Naive B cell (primary cell): ENCODE measurements at regions not wholly inside any gene's neighbourhood (a gene's known extent, or its start where the extent isn't known, plus 50 kb on each side); places are given as distances from the start of the nearest gene placed in this dataset.
"Not testable (repeated sequence)": the region's sequence is repeated elsewhere in the genome, so short reads cannot be mapped to it uniquely, and the experiment has no call there.

Experiments
- ATAC-seq, 2 donors: fragments of 150-1000 bp; cut with Tn5 transposase; 2 replicates each; pipeline ENCODE4 v1.10.0; 2021; ENCODE audit warnings: low read depth in 2 of 2, mild to moderate bottlenecking in 2 of 2, moderate library complexity in 2 of 2
- DNase-seq: peaks from one replicate; pipeline ENCODE4 v3.0.0; 2022
- H3K27ac Mint-ChIP-seq, 6 donors: one replicate each; pipeline ENCODE4 v1.8.0; 2020 to 2022; ENCODE audit warnings: mild to moderate bottlenecking in 6 of 6, mixed read lengths in 6 of 6, moderate library complexity in 5 of 6, inconsistent platforms in 2 of 6
- H3K27me3 Mint-ChIP-seq, 3 donors: one replicate each; pipeline ENCODE4 v1.8.0; 2021 to 2022; ENCODE audit warnings: mixed read lengths in 3 of 3, mild to moderate bottlenecking in 1 of 3
- H3K36me3 Mint-ChIP-seq, 2 donors: one replicate each; pipeline ENCODE4 v1.8.0; 2020 to 2022; ENCODE audit warnings: mixed read lengths in 2 of 2, inconsistent platforms in 1 of 2, mild to moderate bottlenecking in 1 of 2
- H3K4me1 Mint-ChIP-seq, 3 donors: one replicate each; pipeline ENCODE4 v1.8.0; 2020 to 2022; ENCODE audit warnings: mixed read lengths in 3 of 3, inconsistent platforms in 1 of 3, mild to moderate bottlenecking in 1 of 3, moderate library complexity in 1 of 3
- H3K4me3 Mint-ChIP-seq, 8 donors: one replicate each; pipeline ENCODE4 v1.8.0; 2020 to 2022; ENCODE audit warnings: mild to moderate bottlenecking in 8 of 8, mixed read lengths in 8 of 8, moderate library complexity in 8 of 8, inconsistent platforms in 2 of 8
- H3K9me3 Mint-ChIP-seq, 7 donors: one replicate each; pipeline ENCODE4 v1.8.0; 2020 to 2022; ENCODE audit warnings: mixed read lengths in 7 of 7, mild to moderate bottlenecking in 5 of 7, inconsistent platforms in 2 of 7, moderate library complexity in 1 of 7

DNA sequence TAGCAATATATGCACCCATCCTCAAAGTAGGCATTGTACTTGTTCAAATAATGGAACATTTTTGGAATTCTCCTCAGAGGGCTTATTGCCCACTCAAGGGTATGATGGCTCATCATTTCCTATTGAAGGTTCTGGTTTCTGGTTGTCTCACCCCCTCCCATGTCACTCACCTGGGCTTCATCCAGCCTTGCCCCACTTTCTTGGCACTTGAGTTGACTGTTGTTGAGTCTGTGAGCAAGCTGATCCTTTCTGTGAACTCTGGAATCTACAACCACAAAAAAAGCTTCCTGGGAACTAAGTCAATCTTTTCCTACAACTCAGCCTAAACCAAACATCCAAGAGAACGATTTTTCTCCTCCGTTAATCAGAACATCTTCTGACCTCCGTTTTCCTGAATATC, 73.9 kb upstream of the ANKH start:
- DNase-seq (no peak), ATAC-seq (no peak)
- H3K4me1 Mint-ChIP-seq, result no peaks in the 10 kb centered on the region
- peaks cover 0 to 4% of the 10 kb centered on the region in 2 donors for H3K36me3 Mint-ChIP-seq
- H3K9me3 Mint-ChIP-seq, result no peaks in the 10 kb centered on the region
- no peak overlapping the region for H3K4me3 Mint-ChIP-seq
- peaks cover 12 to 21% (median 14%) of the 10 kb centered on the region in 3 donors for H3K27me3 Mint-ChIP-seq
- no peak overlapping the region for H3K27ac Mint-ChIP-seq

DNA sequence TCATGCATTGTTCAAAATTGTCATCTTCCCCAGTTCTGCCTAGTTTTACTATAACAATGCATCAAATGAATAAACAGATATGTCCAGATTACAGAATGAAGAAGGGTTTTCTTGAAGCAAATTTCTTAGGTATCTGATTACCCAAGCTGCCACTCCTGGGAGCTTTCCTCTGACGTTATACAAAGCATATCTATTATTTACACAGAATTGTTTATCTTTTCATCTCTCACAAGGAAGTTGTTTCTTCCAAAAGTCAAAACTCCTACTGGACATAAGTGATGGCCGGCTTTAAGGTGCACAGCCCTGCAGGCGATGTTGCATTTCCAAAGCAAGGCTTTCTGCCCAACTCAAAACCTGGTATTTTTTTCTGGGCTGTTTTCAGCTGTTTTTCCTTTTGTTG, 73.4 kb upstream of the ANKH start:
- H3K36me3 Mint-ChIP-seq, result peaks cover 0 to 4% of the 10 kb centered on the region in 2 donors
- no peaks in the 10 kb centered on the region for H3K9me3 Mint-ChIP-seq
- ATAC-seq (no peak), DNase-seq (no peak)
- H3K4me1 Mint-ChIP-seq, result no peaks in the 10 kb centered on the region
- no peak overlapping the region for H3K4me3 Mint-ChIP-seq
- H3K27ac Mint-ChIP-seq, result no peak overlapping the region
- H3K27me3 Mint-ChIP-seq, result peaks cover 12 to 24% (median 14%) of the 10 kb centered on the region in 3 donors

DNA sequence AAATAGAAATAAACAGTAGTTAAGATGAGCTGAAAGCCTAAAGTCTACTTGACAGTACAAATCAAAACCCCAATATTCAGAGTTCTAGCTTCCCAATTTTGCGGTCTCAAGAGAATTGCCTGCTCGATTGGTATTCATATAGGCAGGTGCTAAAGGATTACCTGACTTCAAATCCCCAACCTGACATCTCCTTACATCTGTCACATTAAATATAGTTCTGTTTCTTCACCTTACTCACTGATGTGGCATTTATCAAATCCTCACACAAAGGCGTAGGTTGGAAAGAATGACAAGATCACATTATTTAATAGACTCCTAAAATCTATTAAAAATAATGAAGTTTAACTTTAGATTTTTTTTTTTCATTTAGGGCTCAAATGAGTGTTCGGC, 72.8 kb upstream of the ANKH start:
- DNase-seq (no peak), ATAC-seq (no peak)
- Mint-ChIP-seq H3K4me3 (no peak overlapping the region), H3K36me3 (peaks cover 0 to 4% of the 10 kb centered on the region in 2 donors), H3K4me1 (no peaks in the 10 kb centered on the region), H3K9me3 (no peaks in the 10 kb centered on the region), H3K27ac (no peak overlapping the region), H3K27me3 (peaks cover 12 to 24% (median 14%) of the 10 kb centered on the region in 3 donors)

DNA sequence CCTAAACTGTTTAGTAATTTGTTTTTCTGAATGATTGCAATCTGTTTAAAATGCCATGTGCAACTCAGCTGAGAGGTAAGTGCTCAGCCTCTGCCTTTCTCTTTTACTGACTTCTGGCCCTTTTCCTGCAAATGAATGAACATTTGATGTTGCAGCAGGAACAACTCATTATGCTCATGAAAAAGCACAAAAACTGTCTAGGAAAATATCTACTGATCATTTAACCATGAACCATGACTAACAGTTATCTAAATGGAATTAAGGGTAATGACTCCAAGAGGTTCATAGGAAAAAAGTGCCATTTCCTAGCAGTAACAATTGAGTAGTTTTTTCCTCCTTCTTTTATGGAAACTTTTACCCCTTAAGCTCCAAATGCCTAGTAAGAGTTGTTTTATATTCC, 70.6 kb upstream of the ANKH start:
- ATAC-seq (no peak), DNase-seq (no peak)
- Mint-ChIP-seq H3K9me3 (no peaks in the 10 kb centered on the region), H3K27me3 (peaks cover 12 to 27% (median 17%) of the 10 kb centered on the region in 3 donors), H3K36me3 (peaks cover 0 to 4% of the 10 kb centered on the region in 2 donors), H3K4me3 (no peak overlapping the region), H3K4me1 (peaks cover 3% of the 10 kb centered on the region in 3 donors), H3K27ac (no peak overlapping the region)

DNA sequence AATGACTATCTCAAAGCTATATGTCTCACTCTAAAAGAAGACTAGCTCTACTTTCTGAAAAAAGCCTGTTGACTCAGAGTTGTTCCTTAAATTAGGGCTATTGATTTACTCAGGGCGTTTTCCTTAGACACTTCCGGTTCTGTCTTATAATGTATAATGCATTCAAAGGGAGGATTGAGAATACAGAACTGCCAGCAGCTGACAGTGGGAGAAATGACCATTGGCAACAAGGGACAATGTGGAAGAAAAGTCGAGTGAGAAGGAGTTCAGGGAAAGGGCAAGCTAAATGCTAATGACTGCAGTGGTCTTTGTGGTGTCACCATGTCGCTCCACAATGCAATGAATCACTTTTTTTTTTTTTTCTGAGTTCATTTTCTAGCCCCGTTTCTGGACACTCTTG, 65.7 kb upstream of the ANKH start:
- H3K27ac Mint-ChIP-seq, result no peak overlapping the region
- peaks cover 0 to 15% (median 9%) of the 10 kb centered on the region in 3 donors for H3K27me3 Mint-ChIP-seq
- peaks cover 4 to 14% (median 11%) of the 10 kb centered on the region in 3 donors for H3K4me1 Mint-ChIP-seq
- no peaks in the 10 kb centered on the region for H3K9me3 Mint-ChIP-seq
- H3K4me3 Mint-ChIP-seq, result no peak overlapping the region
- no peak for DNase-seq
- ATAC-seq, result no peak
- peaks cover 0 to 4% of the 10 kb centered on the region in 2 donors for H3K36me3 Mint-ChIP-seq

DNA sequence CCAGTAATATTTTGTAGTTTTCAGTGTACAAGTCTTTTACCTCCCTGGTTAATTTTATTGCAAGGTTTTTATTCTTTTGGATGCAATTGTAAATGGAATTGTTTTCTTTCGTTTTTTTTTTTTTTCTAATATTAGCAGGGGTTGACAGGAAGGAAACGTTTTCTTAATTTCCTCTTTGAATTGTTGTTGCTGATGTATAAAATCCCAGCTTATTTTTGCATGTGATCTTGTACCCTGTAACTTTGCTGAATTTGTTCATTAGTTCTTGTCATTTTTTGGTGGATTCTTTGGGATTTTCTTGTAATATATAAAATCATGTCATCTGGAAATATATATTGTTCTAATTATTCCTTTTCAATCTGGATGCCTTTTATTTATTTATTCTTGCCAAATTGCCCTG, 65.0 kb upstream of the ANKH start:
- ATAC-seq (no peak), DNase-seq (no peak)
- Mint-ChIP-seq H3K27ac (no peak overlapping the region), H3K36me3 (peaks cover 0 to 4% of the 10 kb centered on the region in 2 donors), H3K4me1 (peaks cover 4 to 14% (median 11%) of the 10 kb centered on the region in 3 donors), H3K4me3 (peak overlapping the region in 1 of 8 donors; percentile 15), H3K27me3 (peaks cover 0 to 15% (median 9%) of the 10 kb centered on the region in 3 donors), H3K9me3 (no peaks in the 10 kb centered on the region)

DNA sequence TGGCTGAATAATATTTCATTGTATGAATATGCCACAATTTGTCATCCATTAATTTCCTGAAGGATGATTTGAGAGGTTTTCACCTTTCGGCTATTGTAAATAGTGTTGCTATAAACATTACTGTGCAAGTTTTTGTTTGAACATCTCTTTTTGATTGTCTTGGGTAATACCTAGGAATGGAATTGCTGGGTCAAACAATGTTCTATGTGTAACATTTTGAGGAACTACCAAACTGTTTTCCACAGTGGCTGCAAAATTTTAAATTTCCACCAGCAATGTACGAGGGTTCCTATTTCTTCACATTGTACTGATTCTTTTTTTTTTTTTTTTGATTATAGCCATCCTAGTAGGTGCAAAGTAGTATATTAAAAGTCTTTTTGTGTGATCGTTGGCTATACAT, 63.8 kb upstream of the ANKH start:
- Mint-ChIP-seq H3K4me1 (peaks cover 4 to 14% (median 11%) of the 10 kb centered on the region in 3 donors), H3K4me3 (no peak overlapping the region), H3K36me3 (no peaks in the 10 kb centered on the region), H3K27ac (no peak overlapping the region), H3K9me3 (no peaks in the 10 kb centered on the region), H3K27me3 (peaks cover 0 to 7% (median 5%) of the 10 kb centered on the region in 3 donors)
- DNase-seq (no peak), ATAC-seq (no peak)

DNA sequence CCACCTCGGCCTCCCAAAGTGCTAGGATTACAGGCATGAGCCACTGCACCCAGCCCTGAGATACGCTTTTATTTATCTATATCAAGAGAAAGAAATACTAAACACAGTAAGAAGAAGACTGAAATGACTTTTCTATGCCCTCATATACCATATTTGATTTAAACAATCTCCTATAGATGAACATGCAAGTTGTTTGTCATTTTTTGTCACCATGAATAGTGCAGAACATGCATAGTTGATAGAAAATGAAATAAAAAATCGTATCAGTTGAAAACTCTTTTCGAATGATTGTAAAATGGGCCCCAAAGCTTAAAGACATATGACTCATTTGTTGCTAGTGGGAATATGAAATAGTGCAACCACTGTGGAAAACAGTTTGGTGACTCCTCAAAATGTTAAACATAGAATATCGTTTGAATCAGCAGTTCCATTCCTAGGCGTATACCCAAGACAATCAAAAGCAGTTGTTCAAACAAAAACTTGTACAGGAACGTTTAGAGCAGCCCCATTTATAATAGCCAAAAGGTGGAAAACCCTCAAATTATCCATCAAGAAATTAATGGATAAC, 61.4 kb upstream of the ANKH start:
- Mint-ChIP-seq H3K9me3 (no peaks in the 10 kb centered on the region), H3K36me3 (no peaks in the 10 kb centered on the region), H3K27ac (no peak overlapping the region), H3K4me3 (no peak overlapping the region), H3K4me1 (peaks cover 4 to 14% (median 11%) of the 10 kb centered on the region in 3 donors), H3K27me3 (peaks cover 0 to 6% (median 5%) of the 10 kb centered on the region in 3 donors)
- ATAC-seq (no peak), DNase-seq (no peak)

DNA sequence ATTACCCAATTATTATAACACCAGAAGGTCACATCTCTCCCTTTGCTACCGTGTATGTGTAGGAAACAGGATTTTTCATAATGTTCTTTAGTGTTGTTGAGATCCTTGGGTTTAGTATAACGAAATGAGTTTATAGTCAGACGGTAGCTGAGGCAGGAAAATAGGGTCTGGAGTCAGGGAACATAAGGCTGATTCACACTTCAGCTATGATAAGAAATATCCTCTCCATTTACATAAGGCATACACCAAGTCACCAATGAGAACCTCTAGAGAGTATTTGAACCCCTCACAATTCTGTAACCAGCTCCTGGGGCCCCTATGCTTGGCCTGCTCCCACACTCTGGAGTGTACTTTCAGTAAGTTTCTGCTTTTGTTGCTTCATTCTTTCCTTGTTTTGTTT, 58.9 kb upstream of the ANKH start:
- no peaks in the 10 kb centered on the region for H3K9me3 Mint-ChIP-seq

DNA sequence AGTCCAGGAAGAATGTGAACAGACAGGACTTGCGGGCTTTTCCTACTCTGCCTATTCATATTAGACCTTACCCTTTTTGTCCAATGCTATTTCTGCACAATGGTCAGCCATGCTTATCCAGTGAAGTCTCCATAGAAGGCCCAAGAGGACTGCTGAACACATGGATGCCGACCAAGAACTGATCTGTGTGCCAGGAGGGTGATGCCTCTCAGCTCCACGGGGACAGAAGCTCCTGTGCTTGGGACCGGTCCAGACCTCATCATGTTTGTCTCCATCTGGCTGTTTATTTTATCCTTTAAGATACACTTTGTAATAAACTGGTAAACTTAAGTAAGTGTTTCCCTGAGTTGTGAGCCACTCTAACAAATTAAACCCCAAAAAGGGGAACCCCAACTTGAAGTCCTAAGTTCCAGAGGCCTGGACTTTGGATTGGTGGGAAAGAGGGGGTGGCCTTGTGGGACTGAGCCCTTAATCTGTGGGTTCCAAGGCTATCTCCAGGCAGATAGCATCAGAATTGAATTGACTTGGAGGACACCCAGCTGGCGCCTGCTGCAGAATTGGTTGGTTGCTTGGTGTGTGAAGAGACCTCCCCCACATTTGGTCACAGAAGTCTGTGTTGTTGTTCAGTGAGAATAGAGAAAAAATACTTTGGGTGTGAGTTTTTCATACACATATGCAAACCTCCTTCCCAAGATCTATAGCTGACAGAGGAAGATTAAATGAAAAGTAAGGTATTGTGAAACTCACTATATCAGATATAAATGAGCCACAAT, 57.9 kb upstream of the ANKH start:
- Mint-ChIP-seq H3K9me3 (no peaks in the 10 kb centered on the region), H3K27ac (no peak overlapping the region), H3K36me3 (no peaks in the 10 kb centered on the region), H3K4me3 (no peak overlapping the region), H3K27me3 (no peaks in the 10 kb centered on the region), H3K4me1 (no peaks in the 10 kb centered on the region)
- DNase-seq (no peak), ATAC-seq (no peak)

More for the DNA sequence above, 58.9 kb upstream of the ANKH start:
- ATAC-seq (no peak), DNase-seq (no peak)
- H3K36me3 Mint-ChIP-seq, result no peaks in the 10 kb centered on the region
- H3K4me3 Mint-ChIP-seq, result no peak overlapping the region
- H3K4me1 Mint-ChIP-seq, result no peaks in the 10 kb centered on the region
- H3K27ac Mint-ChIP-seq, result peak overlapping the region in 1 of 6 donors; percentile 57
- no peaks in the 10 kb centered on the region for H3K27me3 Mint-ChIP-seq

DNA sequence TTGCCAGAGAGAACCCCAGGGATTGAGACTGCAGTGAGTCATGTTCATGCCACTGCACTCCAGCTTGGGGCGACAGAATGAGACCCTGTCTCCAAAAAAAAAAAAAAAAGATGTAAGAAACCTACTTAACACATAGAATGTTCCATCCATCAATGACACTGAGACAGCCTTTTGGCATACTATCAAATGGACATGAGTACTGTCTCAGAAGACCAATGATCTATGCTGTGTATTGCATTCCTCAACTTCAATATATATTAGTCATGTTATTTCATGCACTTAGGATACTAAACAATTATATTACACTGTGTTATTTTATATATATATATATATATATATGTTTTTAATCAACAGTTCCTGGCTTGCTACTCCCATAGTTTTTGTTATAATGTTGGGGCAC, 57.1 kb upstream of the ANKH start:
- Mint-ChIP-seq H3K27ac (no peak overlapping the region), H3K4me3 (no peak overlapping the region), H3K27me3 (no peaks in the 10 kb centered on the region), H3K9me3 (no peaks in the 10 kb centered on the region), H3K36me3 (no peaks in the 10 kb centered on the region), H3K4me1 (no peaks in the 10 kb centered on the region)
- DNase-seq (no peak), ATAC-seq (no peak)

DNA sequence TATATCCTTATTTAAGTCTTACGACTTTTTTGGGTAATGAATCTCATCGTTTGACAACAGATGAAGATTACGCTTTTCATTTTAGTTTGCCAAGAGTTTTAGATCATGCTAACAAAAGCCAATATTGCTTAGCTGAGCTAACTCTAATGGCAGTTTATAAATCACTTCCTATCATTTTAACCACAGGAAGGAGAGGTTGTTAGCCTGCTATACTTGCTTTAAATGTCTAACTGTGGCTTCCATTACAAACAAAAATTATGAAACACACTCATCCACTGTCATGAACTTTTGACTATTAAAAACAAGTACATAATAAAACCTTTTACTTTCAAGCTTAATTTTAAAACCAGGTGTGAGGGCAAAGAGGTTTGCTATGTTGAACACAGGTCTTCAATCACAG, 53.7 kb upstream of the ANKH start:
- H3K36me3 Mint-ChIP-seq, result no peaks in the 10 kb centered on the region
- ATAC-seq (no peak), DNase-seq (no peak)
- no peaks in the 10 kb centered on the region for H3K27me3 Mint-ChIP-seq
- H3K4me1 Mint-ChIP-seq, result no peaks in the 10 kb centered on the region
- no peaks in the 10 kb centered on the region for H3K9me3 Mint-ChIP-seq
- no peak overlapping the region for H3K27ac Mint-ChIP-seq
- no peak overlapping the region for H3K4me3 Mint-ChIP-seq

DNA sequence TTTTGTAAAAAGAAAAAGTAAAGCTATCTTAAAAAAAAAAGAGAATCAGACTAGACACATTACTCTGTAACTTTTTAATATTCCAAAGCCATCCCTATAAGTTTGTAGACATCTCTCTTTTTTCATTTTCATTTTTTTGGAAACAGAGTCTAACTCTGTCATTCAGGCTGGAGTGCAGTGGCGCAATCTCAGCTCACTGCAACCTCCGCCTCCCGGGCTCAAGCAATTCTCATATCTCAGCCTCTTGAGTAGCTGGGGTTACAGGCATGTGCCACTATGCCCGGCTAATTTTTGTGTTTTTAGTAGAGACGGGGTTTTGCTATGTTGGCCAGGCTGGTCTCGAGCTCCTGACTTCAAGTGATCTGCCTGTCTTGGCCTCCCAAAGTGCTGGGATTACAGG, 51.4 kb upstream of the ANKH start:
- not testable (repeated sequence) for DNase-seq, H3K9me3 Mint-ChIP-seq, H3K4me1 Mint-ChIP-seq, H3K27me3 Mint-ChIP-seq, ATAC-seq, H3K27ac Mint-ChIP-seq, H3K4me3 Mint-ChIP-seq, H3K36me3 Mint-ChIP-seq

DNA sequence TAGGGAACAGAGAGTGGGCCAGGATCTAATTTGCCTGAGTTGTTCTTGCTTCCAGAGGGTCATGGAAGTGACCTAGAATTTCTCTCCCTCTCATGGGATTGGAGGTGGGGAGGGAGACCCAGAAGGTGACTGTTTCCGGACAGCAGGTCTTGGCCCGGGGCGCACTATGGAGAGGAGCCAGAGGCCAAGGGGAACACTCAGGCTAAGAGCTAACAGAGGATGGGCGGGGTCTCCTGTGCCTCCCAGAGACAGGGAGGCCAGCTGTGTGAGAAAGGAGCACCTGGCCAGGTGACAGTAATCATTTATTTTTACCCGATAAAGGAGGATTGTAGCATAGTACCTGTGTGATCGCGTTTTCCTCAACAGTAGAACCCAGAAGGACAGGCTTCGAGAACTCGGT, 50.9 kb upstream of the ANKH start:
- Mint-ChIP-seq H3K4me1 (no peaks in the 10 kb centered on the region), H3K27me3 (peaks cover 0 to 8% (median 5%) of the 10 kb centered on the region in 3 donors), H3K9me3 (no peaks in the 10 kb centered on the region), H3K36me3 (no peaks in the 10 kb centered on the region), H3K4me3 (no peak overlapping the region), H3K27ac (no peak overlapping the region)
- no peak for ATAC-seq
- DNase-seq, result no peak
